ENCODE measurements at regions not wholly inside any gene's neighbourhood (a gene's known extent, or its start where the extent isn't known, plus 50 kb on each side); places are given as distances from the start of the nearest gene placed in this dataset.

GRCh38 chr9:110048403-110048975 lies 159.5 kb downstream of the C9orf152 start:
- CTCF ChIA-PET = interaction anchor here (0.8 to 20.9 kb wide), 9 partner anchors 20 to 167 kb away, joined by 3 to 537 read pairs (median 6); no protein-coding TSS in a partner anchor
- ATAC-seq = peak; percentile 90
- TF ChIP-seq ZSCAN29 (IDR thresholded peaks at IDR 0.05) = no peak
- no peak for TF ChIP-seq MXI1 (IDR thresholded peaks at IDR 0.05; ENCODE audit: low read depth, low read length)
- TF ChIP-seq HDAC6 (IDR thresholded peaks at IDR 0.05; ENCODE audit: unreplicated experiment) = no peak
- TF ChIP-seq ZBTB40 (IDR thresholded peaks at IDR 0.05; ENCODE audit: borderline replicate concordance) = no peak
- 0 out of 2 replicates have a peak, but pooled peaks have one; percentile 8 for TF ChIP-seq TCF12 (IDR thresholded peaks at IDR 0.05; ENCODE audit: low read depth, low read length)
- TF ChIP-seq IKZF1 (conservative IDR thresholded peaks at IDR 0.05) = no peak
- no peak for TF ChIP-seq FOS (IDR thresholded peaks at IDR 0.05; ENCODE audit: borderline replicate concordance, extremely low read depth, insufficient read length)
- no peak for TF ChIP-seq CHD1 (IDR thresholded peaks at IDR 0.05; ENCODE audit: low read depth, low read length)
- no peak for TF ChIP-seq CBX3 (IDR thresholded peaks at IDR 0.05; ENCODE audit: borderline replicate concordance, low read depth)
- peak; percentile 78; the same call in 1 of the 2 replicates for TF ChIP-seq TAF1 (IDR thresholded peaks at IDR 0.05; ENCODE audit: borderline replicate concordance, low read depth, low read length)
- no peak for TF ChIP-seq BCLAF1 (IDR thresholded peaks at IDR 0.05)
- TF ChIP-seq ELK1 (IDR thresholded peaks at IDR 0.05; ENCODE audit: low read depth, low read length) = no peak
- TF ChIP-seq GABPA (IDR thresholded peaks at IDR 0.05; ENCODE audit: low read depth) = no peak

More at GRCh38 chr9:110048403-110048975, 159.5 kb downstream of the C9orf152 start:
- H2AFZ ChIP-seq (ENCODE audit: control insufficient read depth, low read depth, low read length) = peak overlapping the region; percentile 68
- H3K27me3 ChIP-seq (replicated peaks in 1 of 2; ENCODE audit: control insufficient read depth in 2 of 2, insufficient read depth in 2 of 2, low read length in 1 of 2) = no peaks in the 10 kb centered on the region; a peak in 1 of 4 replicates
- no peaks in the 10 kb centered on the region for H3K36me3 ChIP-seq (ENCODE audit: control insufficient read depth in 2 of 2, insufficient read depth in 2 of 2, low read length in 1 of 2)
- intact Hi-C loops (cut with micrococcal nuclease; ENCODE audit: unreplicated experiment) (loop anchor here (1.0 kb wide), 1 partner anchor 81 kb away; no protein-coding TSS in a partner anchor), in situ Hi-C loops (cut with MboI) (no loop called here)
- POLR2A ChIA-PET = interaction anchor here (1.0 to 6.6 kb wide), 11 partner anchors 51 to 141 kb away, joined by 3 to 59 read pairs (median 6); no protein-coding TSS in a partner anchor
- peak overlapping the region; percentile 55 for H3K9ac ChIP-seq (ENCODE audit: control insufficient read depth, insufficient read depth, low read length)
- 0 out of 2 replicates have a peak, but pooled peaks cover 4% of the 10 kb centered on the region for H3K4me1 ChIP-seq (ENCODE audit: control insufficient read depth, insufficient read depth, low read length)
- H3K4me3 ChIP-seq = peak overlapping the region; percentile 100
- under 1% methylated on average over 27 of the region's 42 CpGs for WGBS (ENCODE audit: insufficient coverage, insufficient replicate concordance, low lambda C conversion rate, missing lambda C conversion rate)
- H3K27ac ChIP-seq (ENCODE audit: control insufficient read depth, insufficient read depth) = peak overlapping the region; percentile 87
- no TSS peak for BruUV-seq (replicated peaks)
- DNase-seq (ENCODE audit: low read depth, low spot score) = peak; percentile 56
- no peak for FAIRE-seq
- RAD21 ChIA-PET (ENCODE audit: unreplicated experiment) = interaction anchor here (0.6 to 16.8 kb wide), 15 partner anchors 9 to 209 kb away, joined by 3 to 309 read pairs (median 6); no protein-coding TSS in a partner anchor
- no peaks in the 10 kb centered on the region for H4K20me1 ChIP-seq (ENCODE audit: control insufficient read depth, insufficient read depth)
- H3K79me2 ChIP-seq (ENCODE audit: control insufficient read depth, insufficient read depth, low read length) = peaks cover 54% of the 10 kb centered on the region
- H3K9me3 ChIP-seq (replicated peaks; ENCODE audit: control insufficient read depth, insufficient read depth, low read length) = no peaks in the 10 kb centered on the region
- SMC1A ChIA-PET (ENCODE audit: uncharacterized antibody, unreplicated experiment) = interaction anchor here (0.7 to 28.0 kb wide), 12 partner anchors 9 to 139 kb away, joined by 3 to 636 read pairs (median 5); no protein-coding TSS in a partner anchor
- H3K4me2 ChIP-seq (ENCODE audit: control insufficient read depth, insufficient read depth) = peak overlapping the region; percentile 70
